Right lobe of liver (tissue), 6 donors: ENCODE measurements at regions not wholly inside any gene's neighbourhood (a gene's known extent, or its start where the extent isn't known, plus 50 kb on each side); places are given as distances from the start of the nearest gene placed in this dataset.

Experiments used
- ATAC-seq, 4 donors: fragments of 200-7000 bp; cut with Tn5 transposase; one replicate each; pipeline ENCODE4 v1.9.1; 2020; ENCODE audit warnings: mild to moderate bottlenecking in 4 of 4, moderate library complexity in 4 of 4
- DNase-seq, 3 donors: peaks; one replicate each; pipeline ENCODE4 v3.0.0-alpha.2; 2020
- H3K27ac ChIP-seq, 3 donors: fragments of 200-600 bp; one replicate each; pipeline ENCODE4 v1.8.0; 2022
- H3K27me3 ChIP-seq, 2 donors: fragments of 200-600 bp; one replicate each; pipeline ENCODE4 v1.8.0; 2022
- H3K36me3 ChIP-seq, 4 donors: fragments of 200-600 bp; sonication (generic) in 1 of 4; one replicate each; pipeline versions ENCODE4 v1.5.1 to v1.8.0; 2017 to 2022; ENCODE audit warnings: control low read depth in 1 of 4
- H3K4me1 ChIP-seq, 4 donors: fragments of 200-600 bp; sonication (generic) in 1 of 4; one replicate each; pipeline versions ENCODE4 v1.5.1 to v1.8.0; 2017 to 2022; ENCODE audit warnings: control low read depth in 1 of 4
- H3K4me3 ChIP-seq, 3 donors: fragments of 200-600 bp; one replicate each; pipeline ENCODE4 v1.8.0; 2022
- H3K9me3 ChIP-seq, 4 donors: fragments of 200-600 bp; sonication (generic) in 1 of 4; one replicate each; pipeline versions ENCODE4 v1.5.1 to v1.8.0; 2017 to 2022; ENCODE audit warnings: control low read depth in 1 of 4
- POLR2A ChIP-seq: fragments of 450-650 bp; IDR thresholded peaks from one replicate; pipeline ENCODE4 v1.6.1; 2017; ENCODE audit warnings: antibody characterized with exemption, mild to moderate bottlenecking
- WGBS: methylation state at CpG from one replicate; pipeline ENCODE4 v1.1.6; 2018; ENCODE audit warnings: low coverage, low lambda C conversion rate; ENCODE audit not compliant: insufficient coverage; ENCODE audit errors: missing lambda C conversion rate; 5-methylcytosine and 5-hydroxymethylcytosine counted together
- intact Hi-C, 2 donors: fragments of 100-400 bp; cut with DNase I; formaldehyde crosslinking; loops; one replicate each; pipeline versions ENCODE4 v1.11.2 to v1.14.1; 2022
- TF ChIP-seq, protein P1 (sequence below), 4 donors: fragments of 200-600 bp in 3 of 4; fragments of 450-650 bp in 1 of 4; IDR thresholded peaks; one replicate each; pipeline versions ENCODE4 v1.5.1 to v1.8.0; 2016 to 2022; ENCODE audit warnings: antibody characterized with exemption in 4 of 4, mild to moderate bottlenecking in 2 of 4
- donor health status: DM: no; HTN: yes; CAD: no.
- donor health status: DM: no; HTN: no; CAD: no.
- donor health status: DM: no; HTN: no; CAD: no.
- donor health status: DM: no; HTN: yes; CAD: no.
- donor health status: DM: no; HTN: yes; CAD: no.

DNA sequence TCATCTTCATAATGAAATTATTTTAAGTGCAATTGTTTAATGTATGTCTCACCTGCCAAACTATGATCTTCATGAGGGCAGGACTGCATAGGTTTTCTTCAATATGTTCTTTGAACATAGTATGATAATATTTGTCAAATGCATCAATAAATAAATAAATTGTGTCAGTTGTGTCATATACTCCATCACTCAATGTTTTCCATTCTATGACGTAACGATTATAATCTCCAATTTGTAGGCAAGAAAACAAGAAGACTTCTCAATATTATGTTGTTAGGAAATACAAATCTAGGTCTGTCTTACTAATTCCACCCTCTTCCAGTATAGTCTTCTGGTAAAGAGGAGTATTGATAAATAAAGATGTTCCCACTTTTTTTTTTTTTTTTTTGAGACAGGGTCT is 858.1 kb downstream of the MAFB start:
- H3K27ac ChIP-seq, result no peak overlapping the region
- H3K4me1 ChIP-seq, result no peaks in the 10 kb centered on the region
- ATAC-seq (no peak), DNase-seq (no peak)
- intact Hi-C loops, result no loop called here
- H3K27me3 ChIP-seq, result no peaks in the 10 kb centered on the region
- no peaks in the 10 kb centered on the region for H3K9me3 ChIP-seq
- 83% methylated on average over 2 of the region's 2 CpGs for WGBS
- TF ChIP-seq, protein P1, sequence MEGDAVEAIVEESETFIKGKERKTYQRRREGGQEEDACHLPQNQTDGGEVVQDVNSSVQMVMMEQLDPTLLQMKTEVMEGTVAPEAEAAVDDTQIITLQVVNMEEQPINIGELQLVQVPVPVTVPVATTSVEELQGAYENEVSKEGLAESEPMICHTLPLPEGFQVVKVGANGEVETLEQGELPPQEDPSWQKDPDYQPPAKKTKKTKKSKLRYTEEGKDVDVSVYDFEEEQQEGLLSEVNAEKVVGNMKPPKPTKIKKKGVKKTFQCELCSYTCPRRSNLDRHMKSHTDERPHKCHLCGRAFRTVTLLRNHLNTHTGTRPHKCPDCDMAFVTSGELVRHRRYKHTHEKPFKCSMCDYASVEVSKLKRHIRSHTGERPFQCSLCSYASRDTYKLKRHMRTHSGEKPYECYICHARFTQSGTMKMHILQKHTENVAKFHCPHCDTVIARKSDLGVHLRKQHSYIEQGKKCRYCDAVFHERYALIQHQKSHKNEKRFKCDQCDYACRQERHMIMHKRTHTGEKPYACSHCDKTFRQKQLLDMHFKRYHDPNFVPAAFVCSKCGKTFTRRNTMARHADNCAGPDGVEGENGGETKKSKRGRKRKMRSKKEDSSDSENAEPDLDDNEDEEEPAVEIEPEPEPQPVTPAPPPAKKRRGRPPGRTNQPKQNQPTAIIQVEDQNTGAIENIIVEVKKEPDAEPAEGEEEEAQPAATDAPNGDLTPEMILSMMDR (IDR thresholded peaks at IDR 0.05), result no peak
- TF ChIP-seq POLR2A, result no peak
- no peak overlapping the region for H3K4me3 ChIP-seq
- no peaks in the 10 kb centered on the region for H3K36me3 ChIP-seq

- no peaks in the 10 kb centered on the region for H3K27me3 ChIP-seq
- no peak for ATAC-seq
- DNase-seq, result no peak
- WGBS, result 29% methylated on average over 3 of the region's 3 CpGs
- no peaks in the 10 kb centered on the region for H3K9me3 ChIP-seq
- no peaks in the 10 kb centered on the region for H3K36me3 ChIP-seq
- H3K27ac ChIP-seq, result no peak overlapping the region
- H3K4me3 ChIP-seq, result no peak overlapping the region
- intact Hi-C loops, result no loop called here
- no peaks in the 10 kb centered on the region for H3K4me1 ChIP-seq
- TF ChIP-seq, protein P1 (IDR thresholded peaks at IDR 0.05), result no peak
These were observed 859.4 kb downstream of the MAFB start for GRCh38 chr20:39829661-39830060.

- no peak overlapping the region for H3K4me3 ChIP-seq
- WGBS, result 42% methylated on average over 3 of the region's 3 CpGs
- ATAC-seq, result no peak
- no peaks in the 10 kb centered on the region for H3K4me1 ChIP-seq
- no peak for TF ChIP-seq POLR2A
- TF ChIP-seq, protein P1 (IDR thresholded peaks at IDR 0.05), result peak in 3 of 4 donors; percentile 9 to 29 (median 16)
- H3K9me3 ChIP-seq, result no peaks in the 10 kb centered on the region
- intact Hi-C loops, result no loop called here
- no peak for DNase-seq
- H3K27ac ChIP-seq, result no peak overlapping the region
- no peaks in the 10 kb centered on the region for H3K27me3 ChIP-seq
- H3K36me3 ChIP-seq, result no peaks in the 10 kb centered on the region
These were observed 859.8 kb downstream of the MAFB start for GRCh38 chr20:39829256-39829655.

- Histone ChIP-seq H3K36me3 (no peaks in the 10 kb centered on the region), H3K4me3 (no peak overlapping the region), H3K27ac (no peak overlapping the region), H3K27me3 (no peaks in the 10 kb centered on the region), H3K9me3 (no peaks in the 10 kb centered on the region), H3K4me1 (no peaks in the 10 kb centered on the region)
- WGBS, result 42% methylated on average over 3 of the region's 3 CpGs
- intact Hi-C loops, result no loop called here
- TF ChIP-seq POLR2A, result no peak
- TF ChIP-seq, protein P1 (IDR thresholded peaks at IDR 0.05), result no peak
- ATAC-seq, result no peak
- DNase-seq, result no peak
These were observed 863.1 kb downstream of the MAFB start for GRCh38 chr20:39825950-39826349.

DNA sequence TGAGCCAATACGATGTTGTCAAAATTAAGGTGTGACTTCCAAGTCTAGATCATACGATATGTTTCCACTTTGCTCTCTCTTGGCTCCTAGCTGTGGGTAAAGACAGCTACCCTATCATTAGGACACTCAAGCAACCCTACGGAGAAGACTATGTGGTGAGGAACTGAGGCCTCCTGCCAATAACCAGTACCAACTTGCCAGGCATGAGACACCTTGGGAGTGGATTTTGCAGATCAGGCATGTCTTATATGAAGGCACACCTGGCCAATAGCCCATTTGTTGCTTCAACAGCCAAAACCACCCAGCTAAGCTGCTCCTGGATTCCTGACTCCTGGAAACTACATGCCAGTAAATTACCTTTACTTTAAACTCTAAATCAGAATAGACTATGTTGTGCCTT is 863.4 kb downstream of the DHX35 start:
- Histone ChIP-seq H3K27ac (no peak overlapping the region), H3K4me1 (no peaks in the 10 kb centered on the region), H3K27me3 (no peaks in the 10 kb centered on the region), H3K4me3 (no peak overlapping the region), H3K9me3 (no peaks in the 10 kb centered on the region), H3K36me3 (no peaks in the 10 kb centered on the region)
- DNase-seq (no peak), ATAC-seq (no peak)
- intact Hi-C loops, result no loop called here
- TF ChIP-seq, protein P1 (IDR thresholded peaks at IDR 0.05), result no peak
- no peak for TF ChIP-seq POLR2A
- WGBS, result 84% methylated on average over 3 of the region's 3 CpGs
